ENCODE measurements at regions not wholly inside any gene's neighbourhood (a gene's known extent, or its start where the extent isn't known, plus 50 kb on each side); places are given as distances from the start of the nearest gene placed in this dataset.

- no peaks in the 10 kb centered on the region for H3K27me3 ChIP-seq (ENCODE audit: control insufficient read depth, insufficient read depth, low read length)
- FAIRE-seq (no peak), DNase-seq (ENCODE audit: low read depth) (no peak)
- no peak for TF ChIP-seq CTCF (IDR thresholded peaks at IDR 0.05; ENCODE audit: insufficient read depth, low read length, severe bottlenecking)
- no peaks in the 10 kb centered on the region for H3K36me3 ChIP-seq (ENCODE audit: control insufficient read depth, insufficient read depth, low read length)
- no peak overlapping the region for H3K4me3 ChIP-seq (ENCODE audit: low read depth, low read length)
Measured at GRCh38 chr2:34909992-34910705, 1311.0 kb upstream of the FAM98A start.

- no peak for TF ChIP-seq CTCF (IDR thresholded peaks at IDR 0.05; ENCODE audit: insufficient read depth, low read length, severe bottlenecking)
- DNase-seq (ENCODE audit: low read depth) = no peak
- H3K4me3 ChIP-seq (ENCODE audit: low read depth, low read length) = no peak overlapping the region
- no peaks in the 10 kb centered on the region for H3K36me3 ChIP-seq (ENCODE audit: control insufficient read depth, insufficient read depth, low read length)
- no peak for FAIRE-seq
- H3K27me3 ChIP-seq (ENCODE audit: control insufficient read depth, insufficient read depth, low read length) = no peaks in the 10 kb centered on the region
Measured at GRCh38 chr2:34907812-34908211, 1308.7 kb upstream of the FAM98A start.

- Histone ChIP-seq H3K4me3 (ENCODE audit: low read depth, low read length) (no peak overlapping the region), H3K36me3 (ENCODE audit: control insufficient read depth, insufficient read depth, low read length) (no peaks in the 10 kb centered on the region), H3K27me3 (ENCODE audit: control insufficient read depth, insufficient read depth, low read length) (no peaks in the 10 kb centered on the region)
- no peak for FAIRE-seq
- DNase-seq (ENCODE audit: low read depth) = no peak
- no peak for TF ChIP-seq CTCF (IDR thresholded peaks at IDR 0.05; ENCODE audit: insufficient read depth, low read length, severe bottlenecking)
Measured at GRCh38 chr2:34901739-34902138, 1302.6 kb upstream of the FAM98A start.

- Histone ChIP-seq H3K36me3 (ENCODE audit: control insufficient read depth, insufficient read depth, low read length) (no peaks in the 10 kb centered on the region), H3K4me3 (ENCODE audit: low read depth, low read length) (no peak overlapping the region), H3K27me3 (ENCODE audit: control insufficient read depth, insufficient read depth, low read length) (no peaks in the 10 kb centered on the region)
- no peak for DNase-seq (ENCODE audit: low read depth)
- FAIRE-seq = no peak
- no peak for TF ChIP-seq CTCF (IDR thresholded peaks at IDR 0.05; ENCODE audit: insufficient read depth, low read length, severe bottlenecking)
Measured at GRCh38 chr2:34899079-34899478, 1300.0 kb upstream of the FAM98A start.

- H3K27me3 ChIP-seq (ENCODE audit: control insufficient read depth, insufficient read depth, low read length) = no peaks in the 10 kb centered on the region
- no peaks in the 10 kb centered on the region for H3K36me3 ChIP-seq (ENCODE audit: control insufficient read depth, insufficient read depth, low read length)
- FAIRE-seq = no peak
- no peak for DNase-seq (ENCODE audit: low read depth)
- no peak for TF ChIP-seq CTCF (IDR thresholded peaks at IDR 0.05; ENCODE audit: insufficient read depth, low read length, severe bottlenecking)
- H3K4me3 ChIP-seq (ENCODE audit: low read depth, low read length) = no peak overlapping the region
Measured at GRCh38 chr2:34892766-34893165, 1293.7 kb upstream of the FAM98A start.

- no peak for TF ChIP-seq CTCF (IDR thresholded peaks at IDR 0.05; ENCODE audit: insufficient read depth, low read length, severe bottlenecking)
- DNase-seq (ENCODE audit: low read depth) (no peak), FAIRE-seq (no peak)
- Histone ChIP-seq H3K4me3 (ENCODE audit: low read depth, low read length) (no peak overlapping the region), H3K36me3 (ENCODE audit: control insufficient read depth, insufficient read depth, low read length) (no peaks in the 10 kb centered on the region), H3K27me3 (ENCODE audit: control insufficient read depth, insufficient read depth, low read length) (no peaks in the 10 kb centered on the region)
Measured at GRCh38 chr2:34892256-34892655, 1293.2 kb upstream of the FAM98A start.
